ENCODE measurements at regions not wholly inside any gene's neighbourhood (a gene's known extent, or its start where the extent isn't known, plus 50 kb on each side); places are given as distances from the start of the nearest gene placed in this dataset.
A peak's percentile ranks its signal among the peaks of the same experiment; 100 is the strongest.

GRCh38 chr1:38240618-38241017 is 194.0 kb upstream of the POU3F1 start:
- H3K36me3 ChIP-seq (ENCODE audit: control insufficient read depth in 1 of 2, insufficient read depth in 2 of 2, low read length in 2 of 2) = no peaks in the 10 kb centered on the region
- H3K4me2 ChIP-seq (ENCODE audit: low read length) = no peak overlapping the region
- ChIA-PET RAD21 (ENCODE audit: low non-redundant PET in 1 of 2, low total read pairs in 2 of 2, uncharacterized antibody in 2 of 2, unreplicated experiment in 2 of 2) (no interaction called here), CTCF (no interaction called here), POLR2A (no interaction called here)
- intact Hi-C loops (cut with micrococcal nuclease) = no loop called here
- H3K27ac ChIP-seq (ENCODE audit: low read depth, low read length) = no peak overlapping the region
- no peak overlapping the region for H3K9ac ChIP-seq (ENCODE audit: low read length)
- H2AFZ ChIP-seq (ENCODE audit: low read depth, low read length, poor library complexity, severe bottlenecking) = no peak overlapping the region
- ATAC-seq (no peak), DNase-seq (ENCODE audit: low read depth, low spot score) (no peak)
- H3K9me3 ChIP-seq (ENCODE audit: control insufficient read depth in 1 of 2, insufficient read depth in 1 of 2, low read depth in 1 of 2, low read length in 2 of 2) = no peaks in the 10 kb centered on the region
- BruUV-seq (replicated peaks) = no TSS peak
- TF ChIP-seq POLR2AphosphoS5 (IDR thresholded peaks at IDR 0.05; ENCODE audit: low read depth, low read length) (no peak), SP1 (IDR thresholded peaks at IDR 0.05; ENCODE audit: low read depth) (no peak), SRF (IDR thresholded peaks at IDR 0.05; ENCODE audit: low read depth) (peak; percentile 28; the same call in 1 of the 2 replicates), ZFX (IDR thresholded peaks at IDR 0.05) (no peak), EZH2phosphoT487 (IDR thresholded peaks at IDR 0.05; ENCODE audit: borderline replicate concordance) (no peak), SIN3A (IDR thresholded peaks at IDR 0.05; ENCODE audit: low read depth) (no peak)
- TF ChIP-seq, protein P1, sequence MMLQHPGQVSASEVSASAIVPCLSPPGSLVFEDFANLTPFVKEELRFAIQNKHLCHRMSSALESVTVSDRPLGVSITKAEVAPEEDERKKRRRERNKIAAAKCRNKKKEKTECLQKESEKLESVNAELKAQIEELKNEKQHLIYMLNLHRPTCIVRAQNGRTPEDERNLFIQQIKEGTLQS (IDR thresholded peaks at IDR 0.05) = no peak
- TF ChIP-seq, protein P2, sequence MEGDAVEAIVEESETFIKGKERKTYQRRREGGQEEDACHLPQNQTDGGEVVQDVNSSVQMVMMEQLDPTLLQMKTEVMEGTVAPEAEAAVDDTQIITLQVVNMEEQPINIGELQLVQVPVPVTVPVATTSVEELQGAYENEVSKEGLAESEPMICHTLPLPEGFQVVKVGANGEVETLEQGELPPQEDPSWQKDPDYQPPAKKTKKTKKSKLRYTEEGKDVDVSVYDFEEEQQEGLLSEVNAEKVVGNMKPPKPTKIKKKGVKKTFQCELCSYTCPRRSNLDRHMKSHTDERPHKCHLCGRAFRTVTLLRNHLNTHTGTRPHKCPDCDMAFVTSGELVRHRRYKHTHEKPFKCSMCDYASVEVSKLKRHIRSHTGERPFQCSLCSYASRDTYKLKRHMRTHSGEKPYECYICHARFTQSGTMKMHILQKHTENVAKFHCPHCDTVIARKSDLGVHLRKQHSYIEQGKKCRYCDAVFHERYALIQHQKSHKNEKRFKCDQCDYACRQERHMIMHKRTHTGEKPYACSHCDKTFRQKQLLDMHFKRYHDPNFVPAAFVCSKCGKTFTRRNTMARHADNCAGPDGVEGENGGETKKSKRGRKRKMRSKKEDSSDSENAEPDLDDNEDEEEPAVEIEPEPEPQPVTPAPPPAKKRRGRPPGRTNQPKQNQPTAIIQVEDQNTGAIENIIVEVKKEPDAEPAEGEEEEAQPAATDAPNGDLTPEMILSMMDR (IDR thresholded peaks at IDR 0.05 in 2 of 3, conservative IDR thresholded peaks at IDR 0.05 in 1 of 3; ENCODE audit: borderline replicate concordance in 1 of 3, insufficient read depth in 1 of 3, low read depth in 2 of 3, low read length in 2 of 3) = no peak
- peaks cover 20% of the 10 kb centered on the region for H3K27me3 ChIP-seq (ENCODE audit: insufficient read depth, low read length)
- no peaks in the 10 kb centered on the region for H4K20me1 ChIP-seq (ENCODE audit: insufficient read depth)
- H3K79me2 ChIP-seq (ENCODE audit: insufficient read depth, low read length) = no peaks in the 10 kb centered on the region
- H3K9me2 ChIP-seq (ENCODE audit: insufficient read depth) = no peaks in the 10 kb centered on the region
- H3K4me1 ChIP-seq (ENCODE audit: control insufficient read depth in 1 of 2, insufficient read depth in 2 of 2, low read length in 2 of 2) = peaks cover 5 to 7% of the 10 kb centered on the region in 2 experiments; a peak in 2 of 4 replicates
- no peak overlapping the region for H3K4me3 ChIP-seq (replicated peaks in 1 of 2; ENCODE audit: low read depth in 1 of 2, low read length in 2 of 2)

- DNase-seq (ENCODE audit: low read depth, low spot score) (no peak), ATAC-seq (no peak)
- no peak for TF ChIP-seq TCF7L2 (IDR thresholded peaks at IDR 0.05; ENCODE audit: borderline replicate concordance, extremely low read depth, insufficient read depth, insufficient read length)
- TF ChIP-seq ZNF274 (IDR thresholded peaks at IDR 0.05; ENCODE audit: low read depth, low read length) = no peak
- TF ChIP-seq REST (IDR thresholded peaks at IDR 0.05; ENCODE audit: low read depth) = no peak
- no peak for TF ChIP-seq RAD21 (IDR thresholded peaks at IDR 0.05; ENCODE audit: low read depth)
- no peak for TF ChIP-seq POLR2A (IDR thresholded peaks at IDR 0.05; ENCODE audit: borderline replicate concordance, extremely low read depth, insufficient read depth, insufficient read length)
- no peak for TF ChIP-seq JUND (IDR thresholded peaks at IDR 0.05)
- TF ChIP-seq POLR2AphosphoS5 (IDR thresholded peaks at IDR 0.05; ENCODE audit: low read depth, low read length) = no peak
- ChIA-PET RAD21 (ENCODE audit: low non-redundant PET in 1 of 2, low total read pairs in 2 of 2, uncharacterized antibody in 2 of 2, unreplicated experiment in 2 of 2) (no interaction called here), CTCF (no interaction called here), POLR2A (no interaction called here)
- intact Hi-C loops (cut with micrococcal nuclease) = no loop called here
- H3K4me1 ChIP-seq (ENCODE audit: control insufficient read depth in 1 of 2, insufficient read depth in 2 of 2, low read length in 2 of 2) = peaks cover 5 to 7% of the 10 kb centered on the region in 2 experiments; a peak in 2 of 4 replicates
- no peak overlapping the region for H2AFZ ChIP-seq (ENCODE audit: low read depth, low read length, poor library complexity, severe bottlenecking)
- BruUV-seq (replicated peaks) = no TSS peak
- H3K9me2 ChIP-seq (ENCODE audit: insufficient read depth) = no peaks in the 10 kb centered on the region
- no peaks in the 10 kb centered on the region for H4K20me1 ChIP-seq (ENCODE audit: insufficient read depth)
- H3K27me3 ChIP-seq (ENCODE audit: insufficient read depth, low read length) = peaks cover 29% of the 10 kb centered on the region
- H3K79me2 ChIP-seq (ENCODE audit: insufficient read depth, low read length) = no peaks in the 10 kb centered on the region
- H3K4me2 ChIP-seq (ENCODE audit: low read length) = no peak overlapping the region
- no peak overlapping the region for H3K9ac ChIP-seq (ENCODE audit: low read length)
- H3K27ac ChIP-seq (ENCODE audit: low read depth, low read length) = no peak overlapping the region
- H3K9me3 ChIP-seq (ENCODE audit: control insufficient read depth in 1 of 2, insufficient read depth in 1 of 2, low read depth in 1 of 2, low read length in 2 of 2) = no peaks in the 10 kb centered on the region
- no peak overlapping the region for H3K4me3 ChIP-seq (replicated peaks in 1 of 2; ENCODE audit: low read depth in 1 of 2, low read length in 2 of 2)
- H3K36me3 ChIP-seq (ENCODE audit: control insufficient read depth in 1 of 2, insufficient read depth in 2 of 2, low read length in 2 of 2) = no peaks in the 10 kb centered on the region
Measured at GRCh38 chr1:38239258-38239835, 192.8 kb upstream of the POU3F1 start.
